ENCODE measurements at regions not wholly inside any gene's neighbourhood (a gene's known extent, or its start where the extent isn't known, plus 50 kb on each side); places are given as distances from the start of the nearest gene placed in this dataset.

DNA sequence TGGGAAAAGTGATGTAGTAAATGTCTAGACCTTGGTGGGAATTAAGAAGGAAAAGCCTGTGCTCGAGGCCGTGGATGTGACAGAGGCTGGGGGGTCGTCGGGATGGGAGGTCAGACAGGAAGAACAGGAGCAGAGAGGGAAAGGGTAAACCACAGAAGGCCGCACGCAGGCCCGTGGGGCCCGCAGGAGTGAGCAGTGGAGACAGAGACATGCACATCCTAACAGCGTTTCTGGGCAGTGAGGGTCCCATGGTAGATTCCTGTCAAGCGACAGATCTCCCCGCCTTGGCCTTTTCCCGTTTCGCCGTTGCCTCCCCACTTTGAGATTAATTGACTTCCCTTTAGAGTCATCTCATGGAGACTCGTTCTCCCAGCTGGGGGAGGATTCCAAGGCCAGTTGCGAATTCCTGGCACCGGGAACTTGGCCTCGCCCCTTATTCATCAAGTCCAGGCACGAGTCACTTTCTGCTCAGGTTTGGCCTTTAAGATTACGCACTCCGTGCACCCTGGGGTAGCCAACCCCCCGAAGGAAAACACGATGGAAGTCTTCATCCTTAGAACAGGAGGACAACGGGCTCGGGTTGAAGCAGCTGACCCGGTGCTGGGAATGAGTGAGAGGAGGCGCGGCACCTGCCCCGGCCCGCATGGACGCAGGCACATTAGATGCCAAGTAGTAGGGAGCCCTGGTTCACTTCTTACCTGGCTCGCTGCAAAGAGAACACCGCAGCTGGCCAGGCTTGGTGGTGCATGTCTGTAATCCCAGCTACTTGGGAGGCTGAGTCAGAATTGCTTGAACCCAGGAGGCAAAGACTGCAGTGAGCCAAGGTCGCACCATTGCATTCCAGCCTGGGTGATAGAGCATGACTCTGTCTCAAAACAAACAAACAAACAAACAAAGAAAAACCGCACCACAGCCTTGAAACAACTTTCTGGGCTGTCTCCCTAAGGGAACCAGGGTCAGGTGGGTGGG, 315.2 kb upstream of the SHH start:
- H3K9me3 ChIP-seq (ENCODE audit: insufficient read depth, low read depth, low read length), result peaks cover 3% of the 10 kb centered on the region
- H3K9me3 Mint-ChIP-seq (ENCODE audit: unreplicated experiment), result no peaks in the 10 kb centered on the region
- no peaks in the 10 kb centered on the region for H3K36me3 Mint-ChIP-seq (ENCODE audit: low read depth, unreplicated experiment)

DNA sequence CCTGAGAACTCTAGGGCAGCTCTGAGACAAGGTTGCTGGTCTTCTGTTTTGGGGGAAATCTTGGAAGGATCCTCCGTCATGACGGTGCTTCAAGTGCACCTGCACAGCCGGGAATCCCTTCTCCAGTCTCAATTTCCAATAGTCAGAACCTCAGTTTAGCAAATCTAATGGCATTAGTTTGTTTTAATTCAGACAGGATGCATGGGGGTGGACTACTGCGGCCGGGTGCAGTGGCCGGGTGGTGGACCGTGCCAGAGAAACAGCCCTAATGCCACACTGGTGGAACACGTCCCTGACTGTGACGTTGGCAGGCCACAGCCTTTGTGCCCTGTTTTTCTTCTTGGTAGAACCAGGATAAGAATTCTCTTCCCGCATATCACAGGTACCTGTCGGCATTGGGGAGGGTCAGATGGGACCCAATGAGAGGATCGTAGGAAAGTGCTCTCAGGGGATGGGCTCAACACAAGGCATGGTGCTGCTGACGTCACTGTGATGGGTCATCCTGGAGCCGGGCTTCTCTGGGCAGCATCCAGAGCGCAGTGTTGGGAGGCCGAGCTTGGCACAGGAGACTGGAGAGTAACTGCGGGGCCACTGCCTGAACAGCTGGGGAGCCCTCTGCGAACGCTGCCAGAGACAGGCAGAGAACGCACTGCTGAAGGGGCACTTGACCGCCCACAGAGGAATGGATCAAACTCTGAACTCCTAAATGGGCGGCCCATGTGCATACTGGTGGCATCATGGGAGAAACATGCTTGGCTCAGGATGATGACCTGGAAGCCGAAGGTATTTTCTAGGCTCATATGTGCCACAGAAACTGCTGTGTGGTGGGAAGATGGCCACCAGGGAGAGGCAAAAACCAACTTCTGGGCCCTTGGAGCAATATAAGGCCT, 313.8 kb upstream of the SHH start:
- Histone ChIP-seq H3K4me2 (ENCODE audit: low read length) (no peak overlapping the region), H3K4me1 (ENCODE audit: insufficient read depth, low read length) (no peaks in the 10 kb centered on the region), H3K36me3 (ENCODE audit: insufficient read depth, low read length) (no peaks in the 10 kb centered on the region), H3K27me3 (ENCODE audit: insufficient read depth, low read length) (no peaks in the 10 kb centered on the region), H3K4me3 (ENCODE audit: insufficient read depth, low read depth, low read length) (no peak overlapping the region), H2AFZ (ENCODE audit: low read depth, low read length) (no peak overlapping the region), H3K9ac (ENCODE audit: low read length) (no peak overlapping the region), H3K9me3 (ENCODE audit: insufficient read depth, low read depth, low read length) (peaks cover 3% of the 10 kb centered on the region), H3K27ac (ENCODE audit: low read depth, low read length) (no peak overlapping the region), H4K20me1 (ENCODE audit: insufficient read depth, low read length) (no peaks in the 10 kb centered on the region), H3K79me2 (ENCODE audit: insufficient read depth, low read length) (no peaks in the 10 kb centered on the region)
- Mint-ChIP-seq H3K27ac (ENCODE audit: unreplicated experiment) (no peak overlapping the region), H3K4me3 (ENCODE audit: unreplicated experiment) (no peak overlapping the region), H3K9me3 (ENCODE audit: unreplicated experiment) (no peaks in the 10 kb centered on the region), H3K36me3 (ENCODE audit: low read depth, unreplicated experiment) (no peaks in the 10 kb centered on the region), H3K27me3 (ENCODE audit: low read depth, unreplicated experiment) (peaks cover 12% of the 10 kb centered on the region), H3K4me1 (ENCODE audit: low read depth, unreplicated experiment) (no peaks in the 10 kb centered on the region)
- no peak for TF ChIP-seq EZH2 (IDR thresholded peaks at IDR 0.05; ENCODE audit: insufficient read depth, low read length)
- TF ChIP-seq, protein P1, sequence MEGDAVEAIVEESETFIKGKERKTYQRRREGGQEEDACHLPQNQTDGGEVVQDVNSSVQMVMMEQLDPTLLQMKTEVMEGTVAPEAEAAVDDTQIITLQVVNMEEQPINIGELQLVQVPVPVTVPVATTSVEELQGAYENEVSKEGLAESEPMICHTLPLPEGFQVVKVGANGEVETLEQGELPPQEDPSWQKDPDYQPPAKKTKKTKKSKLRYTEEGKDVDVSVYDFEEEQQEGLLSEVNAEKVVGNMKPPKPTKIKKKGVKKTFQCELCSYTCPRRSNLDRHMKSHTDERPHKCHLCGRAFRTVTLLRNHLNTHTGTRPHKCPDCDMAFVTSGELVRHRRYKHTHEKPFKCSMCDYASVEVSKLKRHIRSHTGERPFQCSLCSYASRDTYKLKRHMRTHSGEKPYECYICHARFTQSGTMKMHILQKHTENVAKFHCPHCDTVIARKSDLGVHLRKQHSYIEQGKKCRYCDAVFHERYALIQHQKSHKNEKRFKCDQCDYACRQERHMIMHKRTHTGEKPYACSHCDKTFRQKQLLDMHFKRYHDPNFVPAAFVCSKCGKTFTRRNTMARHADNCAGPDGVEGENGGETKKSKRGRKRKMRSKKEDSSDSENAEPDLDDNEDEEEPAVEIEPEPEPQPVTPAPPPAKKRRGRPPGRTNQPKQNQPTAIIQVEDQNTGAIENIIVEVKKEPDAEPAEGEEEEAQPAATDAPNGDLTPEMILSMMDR (IDR thresholded peaks at IDR 0.05; ENCODE audit: insufficient read depth, low read depth, low read length), result no peak
- DNase-seq (ENCODE audit: low read depth) (no peak), FAIRE-seq (no peak)

More for the DNA sequence above, 315.2 kb upstream of the SHH start:
- Mint-ChIP-seq H3K27ac (ENCODE audit: unreplicated experiment) (no peak overlapping the region), H3K27me3 (ENCODE audit: low read depth, unreplicated experiment) (peaks cover 5% of the 10 kb centered on the region), H3K4me3 (ENCODE audit: unreplicated experiment) (no peak overlapping the region), H3K4me1 (ENCODE audit: low read depth, unreplicated experiment) (no peaks in the 10 kb centered on the region)
- Histone ChIP-seq H3K4me2 (ENCODE audit: low read length) (no peak overlapping the region), H2AFZ (ENCODE audit: low read depth, low read length) (no peak overlapping the region), H4K20me1 (ENCODE audit: insufficient read depth, low read length) (no peaks in the 10 kb centered on the region), H3K4me3 (ENCODE audit: insufficient read depth, low read depth, low read length) (no peak overlapping the region), H3K27ac (ENCODE audit: low read depth, low read length) (no peak overlapping the region), H3K9ac (ENCODE audit: low read length) (no peak overlapping the region), H3K4me1 (ENCODE audit: insufficient read depth, low read length) (no peaks in the 10 kb centered on the region), H3K36me3 (ENCODE audit: insufficient read depth, low read length) (no peaks in the 10 kb centered on the region), H3K27me3 (ENCODE audit: insufficient read depth, low read length) (no peaks in the 10 kb centered on the region), H3K79me2 (ENCODE audit: insufficient read depth, low read length) (no peaks in the 10 kb centered on the region)
- DNase-seq (ENCODE audit: low read depth), result no peak
- no peak for TF ChIP-seq EZH2 (IDR thresholded peaks at IDR 0.05; ENCODE audit: insufficient read depth, low read length)
- TF ChIP-seq, protein P1 (IDR thresholded peaks at IDR 0.05; ENCODE audit: insufficient read depth, low read depth, low read length), result no peak
- FAIRE-seq, result no peak
